Activated naive CD8-positive, alpha-beta T cell treated with anti-CD3 and anti-CD28 coated beads, Interleukin-2, amount 50 U/mL, for 16 hours (primary cell): ENCODE measurements at regions not wholly inside any gene's neighbourhood (a gene's known extent, or its start where the extent isn't known, plus 50 kb on each side); places are given as distances from the start of the nearest gene placed in this dataset.

ENCODE experiments used
- DNase-seq: peaks from one replicate; pipeline ENCODE4 v3.0.0-alpha.2; 2020; ENCODE audit warnings: low read depth, low spot score

DNA sequence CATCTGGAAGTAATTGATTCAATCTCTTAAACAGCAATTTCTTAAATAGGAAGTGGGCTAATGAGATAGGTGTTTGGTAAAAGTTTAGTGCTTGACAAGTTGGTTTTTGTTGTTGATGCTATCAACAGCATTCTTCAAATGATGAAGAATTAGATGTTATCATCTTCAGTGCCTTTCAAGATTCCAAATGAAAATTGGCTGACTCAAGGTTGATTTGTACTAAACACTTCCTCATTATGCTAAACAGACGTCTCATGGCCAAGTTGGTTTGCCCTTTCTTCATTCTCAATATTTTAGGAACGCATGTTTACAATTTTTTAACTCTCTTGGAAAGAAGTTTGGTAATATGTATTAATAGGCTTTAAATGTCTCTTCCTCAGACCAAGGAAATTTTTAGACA, 86.0 kb downstream of the MID1IP1 start:
- DNase-seq, result no peak

DNA sequence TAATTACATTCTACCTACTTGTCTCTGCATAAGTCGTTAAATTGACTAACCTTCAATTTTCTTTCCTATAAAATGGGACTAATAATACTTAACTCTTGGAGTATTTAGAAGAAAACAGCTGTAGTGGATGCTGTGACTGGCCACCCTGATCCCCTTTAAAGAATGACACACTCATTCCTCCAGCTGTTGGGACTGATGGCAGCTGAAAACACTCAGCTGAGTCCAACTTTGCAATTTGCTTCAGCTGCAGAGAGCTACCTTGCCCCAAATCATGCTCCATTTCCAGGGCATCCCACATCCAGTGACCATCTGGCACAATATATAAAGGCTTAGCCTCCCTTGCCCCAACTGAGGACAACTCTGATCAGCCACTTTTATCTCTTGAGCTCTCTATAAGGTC, 89.1 kb downstream of the MID1IP1 start:
- no peak for DNase-seq

DNA sequence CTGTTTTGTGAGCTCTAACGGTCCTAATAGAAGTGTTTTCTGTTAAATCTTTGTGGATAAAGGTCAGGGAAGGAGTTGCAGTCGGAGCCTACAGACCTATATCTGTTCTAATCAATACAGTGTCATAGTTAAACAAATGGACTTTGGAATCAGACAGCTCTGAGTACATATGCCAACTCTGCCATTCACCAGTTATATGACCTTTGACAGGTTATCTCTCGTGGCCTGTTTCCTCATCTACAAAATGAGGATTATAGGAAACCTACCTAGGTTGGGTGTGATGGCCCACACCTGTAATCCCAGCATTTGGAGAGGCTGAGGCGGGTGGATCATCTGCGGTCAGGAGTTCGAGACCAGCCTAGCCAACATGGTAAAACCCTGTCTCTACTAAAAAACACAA, 89.7 kb downstream of the MID1IP1 start:
- no peak for DNase-seq

DNA sequence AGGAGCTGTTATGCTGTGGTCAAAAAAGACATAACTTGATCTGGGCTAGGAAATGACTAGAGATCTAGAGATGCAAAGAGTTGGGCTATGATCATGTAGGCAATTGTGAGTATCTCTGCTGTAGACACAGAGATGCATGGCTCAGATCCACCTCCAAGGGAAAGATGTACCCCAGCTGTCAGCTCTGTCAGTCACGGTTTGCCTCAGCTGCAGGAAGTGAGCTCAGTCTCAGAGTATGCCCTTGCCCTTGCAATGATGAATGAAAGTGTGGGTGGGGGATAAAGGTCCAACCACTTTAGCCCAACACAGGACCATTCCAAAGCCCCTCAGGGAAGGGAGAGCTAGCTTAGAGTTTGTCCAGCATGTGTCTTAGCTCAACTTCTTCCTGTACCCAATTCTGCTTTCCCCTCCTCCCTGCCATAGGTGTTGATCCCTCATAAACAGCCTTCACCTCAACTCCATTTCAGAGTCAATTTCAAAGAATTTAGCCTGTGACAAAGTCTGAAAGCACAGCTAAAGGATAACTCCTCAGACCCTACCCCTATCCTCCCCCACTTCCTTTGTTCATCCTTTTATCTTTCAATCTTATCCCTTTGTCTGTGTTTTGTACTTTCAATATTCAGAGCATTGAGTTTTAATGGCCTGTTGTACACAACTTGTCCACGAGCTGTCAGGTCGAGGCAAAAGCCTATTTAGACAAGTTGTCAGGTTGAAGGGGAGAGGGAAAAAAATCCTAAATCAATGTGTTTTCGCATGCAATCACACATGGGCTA, 90.6 kb downstream of the MID1IP1 start:
- DNase-seq, result no peak

DNA sequence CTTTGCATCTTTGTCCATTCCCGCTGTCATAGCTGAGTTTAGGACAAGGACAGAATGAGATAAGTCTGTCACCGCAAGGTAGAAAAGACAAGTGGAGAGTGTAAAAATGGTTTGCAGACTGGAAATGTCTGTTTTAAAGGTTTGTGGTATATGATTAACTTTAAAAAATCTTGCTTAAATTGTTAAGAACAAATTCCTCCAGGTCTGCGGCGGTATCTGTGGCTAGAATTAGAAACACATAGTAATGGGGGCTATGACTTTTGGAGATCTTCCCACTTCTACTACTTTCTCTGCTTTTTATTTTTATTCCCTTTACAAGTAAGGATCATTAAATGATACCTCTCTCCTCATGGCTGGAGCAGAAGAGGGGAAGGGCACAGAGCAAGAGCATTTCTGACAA, 92.2 kb downstream of the MID1IP1 start:
- no peak for DNase-seq

DNA sequence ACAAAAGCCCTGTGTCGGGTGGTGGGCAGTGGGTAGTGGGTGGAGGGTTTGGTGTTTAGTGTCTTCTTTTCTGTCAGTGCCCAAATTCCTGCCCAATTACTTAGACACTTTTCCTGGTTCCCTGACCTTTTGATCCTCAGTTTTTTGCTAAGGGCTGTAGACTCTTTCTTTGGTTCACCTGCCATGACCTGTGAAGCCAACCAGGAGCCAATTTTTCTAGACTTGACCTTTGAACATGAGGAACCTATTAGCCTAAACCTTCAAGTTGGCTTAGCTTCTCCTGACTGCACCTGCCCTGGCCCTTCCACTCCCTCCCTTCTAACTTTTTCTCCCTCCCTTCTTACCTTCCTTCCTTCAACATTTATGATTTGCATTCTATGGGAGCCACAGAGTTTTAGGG, 94.5 kb downstream of the MID1IP1 start:
- no peak for DNase-seq

DNA sequence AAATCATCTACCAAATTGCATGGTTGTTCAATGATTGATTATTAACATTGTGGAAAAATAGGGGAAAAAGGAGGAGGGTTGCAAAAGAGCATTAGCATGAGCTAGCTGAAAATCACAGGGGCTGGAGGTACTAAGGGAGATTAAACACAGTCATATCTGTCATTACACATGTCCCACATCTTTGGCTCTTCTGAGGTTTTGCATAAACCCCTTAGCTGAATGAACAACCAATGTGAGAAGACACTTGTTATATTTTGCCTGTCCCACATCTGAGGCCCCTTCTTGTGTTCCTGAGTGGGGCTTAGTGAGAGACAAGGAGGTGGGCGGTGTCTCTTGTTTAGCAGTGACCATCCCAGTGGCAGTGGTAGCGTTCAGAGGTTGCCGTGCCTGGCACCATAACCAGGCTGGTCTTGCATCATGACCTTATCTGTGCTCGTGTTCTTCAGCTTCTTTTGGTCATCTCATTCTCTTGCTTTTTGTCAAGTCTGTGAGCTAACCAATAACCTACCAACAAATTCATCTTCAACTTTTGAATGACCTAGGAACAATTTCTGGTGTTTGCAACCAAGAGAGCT, 95.6 kb downstream of the MID1IP1 start:
- no peak for DNase-seq

DNA sequence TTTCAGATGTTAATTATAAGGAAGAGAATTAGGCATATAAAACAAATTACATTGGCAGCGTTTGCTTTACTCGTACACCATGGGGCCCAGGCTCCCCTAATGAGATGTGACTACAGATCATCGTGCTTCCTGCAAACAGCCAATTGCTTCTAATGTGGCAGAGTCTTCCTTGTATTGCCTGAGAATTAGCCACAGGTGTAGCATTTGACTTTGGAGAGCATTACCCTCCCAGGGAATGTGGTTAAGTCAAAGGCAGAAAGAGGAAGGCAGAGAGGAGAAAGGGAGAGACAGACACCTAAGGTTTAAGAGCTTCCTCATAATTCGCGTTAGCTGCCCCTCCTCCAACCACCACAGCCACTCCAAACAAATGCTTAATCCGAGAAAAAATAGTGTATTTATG, 97.0 kb downstream of the MID1IP1 start:
- DNase-seq, result no peak

DNA sequence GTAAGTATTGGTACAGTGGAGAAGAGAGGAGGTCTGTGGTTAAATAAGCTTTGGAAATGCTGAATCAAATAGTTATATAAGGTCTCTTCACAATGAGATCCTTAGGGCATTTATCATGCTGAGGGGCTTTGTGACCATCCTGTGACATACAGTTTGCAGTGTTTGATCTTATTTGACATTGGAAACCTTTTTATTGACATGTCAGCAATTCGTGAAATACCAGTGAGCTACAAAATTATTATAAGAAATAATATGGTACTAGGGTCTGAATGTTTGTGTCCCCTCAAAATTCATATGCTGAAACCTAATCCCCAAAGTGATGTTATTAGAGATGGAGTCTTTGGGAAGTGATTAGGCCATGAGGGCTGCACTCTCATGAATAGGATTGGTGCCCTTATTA, 98.4 kb downstream of the MID1IP1 start:
- DNase-seq, result no peak

DNA sequence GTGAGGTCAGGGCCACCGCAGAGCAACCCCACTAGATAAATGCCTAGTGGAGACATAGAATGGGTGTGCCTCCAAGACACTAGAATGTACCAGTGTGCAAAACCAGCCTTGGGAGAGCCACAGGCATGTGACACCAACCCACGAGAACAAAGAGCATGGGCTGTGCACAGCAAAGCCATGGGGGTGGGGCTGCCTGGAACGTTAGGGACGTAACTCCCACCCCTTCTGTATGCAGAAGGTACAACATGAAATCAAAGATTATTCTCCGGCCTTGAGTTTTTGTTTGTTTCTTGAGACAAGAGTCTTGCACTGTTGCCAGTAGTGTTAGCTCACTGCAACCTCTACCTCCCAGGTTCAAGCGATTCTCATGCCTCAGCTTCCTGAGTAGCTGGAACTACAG, 99.5 kb downstream of the MID1IP1 start:
- DNase-seq, result no peak

DNA sequence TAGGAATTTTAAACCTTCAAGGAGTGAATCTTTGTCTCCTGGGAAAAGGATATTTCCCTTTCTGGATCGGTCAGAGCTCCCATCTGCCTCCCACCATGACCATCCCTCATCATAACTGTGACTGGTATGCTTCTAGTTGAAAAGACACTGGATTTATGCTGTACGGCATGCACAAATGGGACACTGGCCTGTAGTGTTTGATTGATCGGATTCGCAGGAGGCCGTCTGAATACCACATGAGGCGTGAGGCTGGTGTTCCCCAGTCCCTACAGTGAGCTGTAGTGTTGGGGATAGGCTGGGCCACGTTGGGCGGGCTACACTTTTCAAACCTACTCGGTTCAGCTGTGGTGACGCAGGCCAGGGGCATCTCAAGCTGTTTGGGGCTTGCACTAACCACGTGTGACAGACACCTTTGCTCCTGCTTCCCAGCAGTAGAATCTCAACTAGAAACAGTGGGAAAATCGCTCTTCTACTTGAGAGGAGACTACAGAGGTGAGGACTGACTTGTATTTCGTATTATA, 101.8 kb downstream of the MID1IP1 start:
- no peak for DNase-seq

DNA sequence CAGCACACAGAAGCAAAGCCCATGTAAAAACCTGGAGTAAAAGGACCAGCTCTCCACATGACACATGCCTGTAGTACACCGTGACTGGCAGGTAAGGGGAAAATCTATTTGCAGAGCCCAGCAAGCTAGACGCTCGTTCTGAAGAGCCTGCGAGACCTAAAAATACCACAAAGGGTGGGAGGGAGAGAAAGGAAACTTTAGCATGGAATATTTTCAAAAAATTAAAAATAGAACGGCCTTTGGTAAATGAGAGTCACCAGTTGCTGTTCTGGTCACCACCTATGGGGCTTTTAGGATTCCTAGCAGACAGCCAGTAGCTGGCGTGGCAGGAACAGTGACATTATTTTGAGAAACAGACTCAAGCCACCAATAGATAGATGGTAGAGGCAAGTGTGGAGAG, 115.5 kb downstream of the MID1IP1 start:
- DNase-seq, result no peak

DNA sequence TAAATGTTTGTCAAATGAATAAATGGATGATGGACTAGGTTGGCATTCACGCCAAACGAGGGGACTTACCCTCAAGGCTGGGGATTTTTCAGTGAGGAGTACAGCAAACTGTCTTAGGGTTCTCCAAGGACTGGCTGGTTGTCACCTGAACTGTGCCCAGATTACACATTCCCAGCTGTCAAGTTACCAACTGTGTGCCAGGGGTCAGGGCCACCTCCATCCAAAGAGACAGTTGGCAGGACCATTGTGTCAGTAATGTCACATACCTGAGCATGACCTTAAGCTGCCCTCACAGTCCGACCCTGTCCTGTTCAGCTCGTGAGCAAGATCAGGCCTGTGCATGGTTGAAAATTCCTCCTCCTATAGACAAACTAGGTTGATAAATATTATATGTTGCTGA, 116.7 kb downstream of the MID1IP1 start:
- DNase-seq, result no peak

DNA sequence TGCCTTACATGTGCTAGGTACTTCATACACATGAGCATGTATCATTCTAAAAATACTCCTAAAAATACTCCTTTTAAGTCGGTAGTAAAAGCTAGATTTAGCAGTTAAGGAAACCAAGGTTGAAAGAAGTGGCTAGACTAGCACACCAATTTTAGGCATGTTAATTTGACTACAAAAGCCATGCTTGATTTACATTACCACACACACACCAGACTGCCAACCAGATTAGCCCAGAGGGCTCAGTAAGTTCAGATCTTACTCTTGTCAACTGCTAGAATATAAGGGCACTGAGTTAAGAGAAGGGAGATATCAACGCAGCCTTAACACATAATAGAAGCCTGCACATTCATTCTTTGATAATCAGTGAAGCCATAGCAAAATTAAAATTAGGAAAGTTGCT, 117.9 kb downstream of the MID1IP1 start:
- DNase-seq, result no peak

DNA sequence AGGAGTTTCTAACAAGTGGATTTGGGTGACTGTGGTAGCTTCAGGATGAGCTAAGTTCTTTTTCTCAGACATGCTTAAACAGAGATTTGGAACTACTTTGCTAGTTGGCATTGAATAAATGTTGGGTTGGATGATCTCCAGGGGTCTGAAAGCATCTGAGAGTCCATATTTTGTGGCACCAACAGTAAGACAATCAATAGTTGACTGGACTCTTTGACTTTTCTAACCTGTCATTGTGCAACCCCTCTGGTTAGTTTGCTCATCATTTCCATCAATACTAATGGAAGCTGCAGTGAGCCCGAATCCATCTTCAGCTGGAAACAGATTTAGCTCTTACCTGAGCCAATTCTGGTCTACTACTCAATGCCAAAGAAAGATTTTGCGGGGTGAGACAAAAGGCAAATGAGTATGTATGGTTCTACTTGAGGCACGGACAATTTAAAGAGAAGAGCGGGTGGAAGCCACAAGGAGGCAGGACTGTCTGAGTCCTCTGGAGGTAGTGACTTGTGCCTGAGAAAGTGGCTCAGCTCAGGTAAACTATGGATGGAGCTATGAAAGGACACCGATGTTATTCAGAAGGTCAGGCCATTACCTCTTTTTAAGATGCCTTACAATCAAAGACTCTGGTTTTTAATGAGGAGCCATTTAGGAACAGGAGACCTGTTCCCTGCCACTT, 118.7 kb downstream of the MID1IP1 start:
- no peak for DNase-seq

DNA sequence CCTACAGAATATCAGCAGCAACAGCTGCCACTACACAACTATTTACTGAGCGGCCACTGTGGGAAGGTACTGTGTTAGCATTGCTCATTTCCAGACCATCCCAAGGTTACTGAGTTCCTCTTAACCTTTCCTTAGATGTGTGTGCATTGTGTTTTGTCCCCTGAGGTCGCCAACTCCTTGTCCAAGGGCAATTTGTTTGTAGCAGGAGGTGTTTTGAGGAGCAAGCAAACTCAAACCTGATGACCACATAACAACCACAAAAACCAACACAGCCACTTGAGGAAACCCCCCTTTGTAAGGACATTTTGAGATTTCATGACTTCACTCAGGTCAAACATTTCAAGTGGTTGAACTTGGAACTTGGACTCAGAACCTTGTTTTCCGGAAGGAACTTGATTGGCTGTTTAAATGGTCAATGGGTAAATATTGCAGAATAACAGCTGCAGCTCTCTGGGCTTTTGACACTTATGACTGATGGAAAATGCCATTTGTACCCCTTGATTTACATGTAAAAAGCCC, 122.3 kb downstream of the MID1IP1 start:
- no peak for DNase-seq

DNA sequence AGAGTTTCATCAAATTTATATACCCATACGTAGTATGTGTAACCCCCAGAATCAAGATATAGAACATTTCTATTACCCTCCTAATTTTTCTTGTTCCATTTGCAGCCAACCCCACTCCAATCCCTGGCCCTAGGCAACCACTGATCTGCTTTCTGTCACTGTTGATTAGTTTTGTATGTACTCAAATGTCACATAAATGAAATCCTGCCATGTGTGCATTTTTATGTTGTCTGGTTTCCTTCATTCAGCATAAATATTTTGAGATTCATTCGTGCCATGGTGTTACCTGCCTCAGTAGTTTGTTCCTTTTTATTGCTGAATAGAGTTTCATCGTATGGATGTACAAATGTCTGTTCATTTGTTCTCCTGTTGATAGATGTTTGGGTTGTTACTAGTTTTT, 126.3 kb downstream of the MID1IP1 start:
- DNase-seq, result no peak

DNA sequence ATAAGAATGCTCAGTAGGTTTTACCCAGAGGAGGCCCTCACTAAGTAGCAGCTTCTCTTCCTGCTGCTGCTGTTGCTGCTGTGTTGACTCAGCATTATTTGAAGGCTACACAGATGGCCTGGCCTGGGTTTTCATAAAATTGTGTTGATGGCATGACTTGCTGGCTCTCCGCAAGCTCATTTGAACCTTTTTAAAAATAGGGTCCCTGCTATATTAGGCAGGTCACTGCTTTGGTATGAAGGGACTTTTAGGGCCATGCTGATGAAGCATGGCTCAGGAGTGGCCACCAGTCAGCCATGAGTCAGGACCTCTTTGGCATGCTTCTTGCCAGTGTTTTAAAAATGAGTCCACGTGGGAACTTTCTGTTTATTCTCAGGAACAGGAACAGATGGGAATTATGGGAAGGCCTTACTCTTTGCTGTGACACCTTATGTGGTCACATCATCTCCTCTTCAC, 128.7 kb downstream of the MID1IP1 start:
- DNase-seq, result no peak

DNA sequence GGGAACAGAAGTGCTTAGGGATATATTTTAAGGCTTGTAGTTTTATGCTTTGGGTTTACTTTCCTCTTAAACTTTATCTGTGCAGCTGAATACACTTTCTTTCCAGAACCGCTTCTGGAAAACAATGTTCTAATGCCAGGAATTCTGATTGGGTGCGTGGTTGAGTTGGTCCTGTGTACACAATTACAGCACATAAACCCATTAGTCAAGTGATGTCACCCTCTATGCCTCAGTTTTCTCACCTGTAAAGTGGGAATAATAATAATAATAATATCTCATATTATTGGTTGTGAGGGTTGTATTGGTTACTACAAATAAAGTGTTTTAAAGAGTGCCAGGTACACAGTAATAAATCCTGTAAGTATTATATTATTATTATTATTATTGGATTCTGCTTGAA, 129.2 kb downstream of the MID1IP1 start:
- no peak for DNase-seq

DNA sequence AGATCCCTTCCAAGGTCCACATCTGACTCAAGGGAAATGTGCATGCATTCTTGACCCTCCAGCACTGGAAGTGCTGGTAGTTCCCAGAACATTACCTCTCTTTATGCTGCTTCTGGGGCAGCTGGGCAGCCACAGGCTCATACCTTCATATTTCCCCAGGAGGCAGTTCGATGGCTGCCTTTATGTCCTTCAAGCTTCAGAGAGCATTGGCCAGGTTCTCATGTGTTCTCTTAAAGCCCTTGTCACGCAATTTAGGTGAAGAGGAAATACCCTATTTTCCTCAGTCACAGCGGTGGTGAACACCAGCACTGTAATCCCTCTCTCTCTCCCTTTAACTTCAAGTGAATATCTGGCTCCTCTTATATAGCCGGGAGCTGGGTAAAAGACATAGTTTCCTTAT, 134.3 kb downstream of the MID1IP1 start:
- no peak for DNase-seq

DNA sequence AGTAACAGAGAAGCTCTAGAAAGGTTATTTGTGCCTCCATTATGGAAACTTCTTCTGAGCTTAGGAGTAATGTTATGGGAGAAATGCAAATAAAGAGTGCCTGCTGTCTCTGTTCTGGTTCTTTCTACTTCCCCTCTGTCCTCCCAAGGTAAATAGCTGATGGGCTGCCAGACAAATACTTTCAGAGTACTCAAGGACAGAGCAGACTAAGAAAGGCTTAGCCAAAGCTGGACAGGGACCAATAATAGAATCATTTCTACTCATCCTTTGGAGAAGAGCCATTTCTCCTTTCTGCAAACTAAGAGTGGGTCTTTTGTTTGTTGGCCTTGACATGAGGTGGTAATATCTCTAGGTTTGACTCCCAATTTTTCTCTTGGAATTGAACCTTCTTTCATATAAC, 136.1 kb downstream of the MID1IP1 start:
- no peak for DNase-seq

DNA sequence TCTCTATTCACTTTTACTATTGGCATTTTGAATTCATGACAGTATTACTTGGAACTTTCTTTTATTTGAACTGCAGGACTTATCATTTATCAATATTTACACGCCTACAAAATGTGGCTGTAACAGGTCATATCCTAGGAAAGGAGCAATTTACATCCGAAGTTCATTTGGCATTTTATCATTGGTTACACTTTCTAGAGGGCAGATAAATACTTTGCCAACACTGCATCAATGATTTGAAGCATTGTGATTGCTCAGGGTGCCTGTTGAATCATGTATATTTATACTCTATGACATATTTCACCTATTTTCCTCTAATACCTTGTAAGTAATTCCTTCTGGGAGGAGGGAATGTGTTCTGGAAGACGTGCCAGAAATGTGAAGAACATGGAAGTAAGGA, 136.7 kb downstream of the MID1IP1 start:
- DNase-seq, result no peak

DNA sequence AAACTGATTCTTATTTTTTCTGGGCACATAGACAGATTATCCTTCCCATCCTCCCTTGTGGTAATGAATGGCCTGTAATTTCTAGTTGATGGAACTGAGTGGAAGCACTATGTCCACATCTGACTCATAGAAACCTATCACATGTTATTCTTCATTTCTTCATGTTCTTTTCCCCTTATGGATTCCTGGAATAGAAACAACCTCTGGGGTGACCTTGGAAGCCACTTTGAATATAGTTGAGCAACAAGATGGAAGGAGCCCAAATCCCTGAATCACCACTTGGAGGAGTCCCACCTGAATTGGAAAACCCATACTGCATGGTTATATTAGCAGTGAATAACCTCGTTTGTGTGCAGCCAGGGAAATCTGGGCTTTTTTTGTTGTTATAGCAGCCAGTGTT, 137.8 kb downstream of the MID1IP1 start:
- DNase-seq, result no peak
